HG03558 (cell line): ENCODE measurements at regions not wholly inside any gene's neighbourhood (a gene's known extent, or its start where the extent isn't known, plus 50 kb on each side); places are given as distances from the start of the nearest gene placed in this dataset.

Source experiments
- ATAC-seq: cut with Tn5 transposase; IDR thresholded peaks from one replicate; pipeline ENCODE4 v1.9.1; 2021; ENCODE audit warnings: moderate number of reproducible peaks; ENCODE audit not compliant: unreplicated experiment; ENCODE audit errors: extremely low read depth

GRCh38 chr7:9181356-9181755, 747.9 kb downstream of the NXPH1 start:
- no peak for ATAC-seq

DNA sequence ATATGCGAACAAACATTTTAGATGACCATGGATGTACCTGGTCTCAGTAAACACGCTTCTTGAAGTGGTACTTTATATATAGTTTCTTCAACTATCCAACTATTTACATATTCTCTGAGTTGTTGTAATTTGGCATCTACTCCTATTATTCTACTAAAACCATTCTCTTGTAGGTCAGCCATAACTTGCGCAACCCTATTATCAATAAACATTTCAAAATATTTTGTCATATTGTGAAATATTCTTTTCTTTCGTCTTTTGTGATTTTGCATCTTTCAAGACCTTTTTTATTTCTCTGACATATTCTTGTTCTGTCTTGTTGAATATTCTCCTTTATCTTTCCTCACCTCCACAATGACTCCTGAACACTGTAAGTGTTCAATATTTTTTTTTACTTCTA, 753.3 kb downstream of the NXPH1 start:
- ATAC-seq, result no peak

- no peak for ATAC-seq
Observed at GRCh38 chr7:9189703-9190102, 756.3 kb downstream of the NXPH1 start.

GRCh38 chr7:9192969-9193368, 759.6 kb downstream of the NXPH1 start:
- no peak for ATAC-seq

- ATAC-seq, result no peak
Observed at GRCh38 chr7:9200626-9201025, 767.2 kb downstream of the NXPH1 start.

DNA sequence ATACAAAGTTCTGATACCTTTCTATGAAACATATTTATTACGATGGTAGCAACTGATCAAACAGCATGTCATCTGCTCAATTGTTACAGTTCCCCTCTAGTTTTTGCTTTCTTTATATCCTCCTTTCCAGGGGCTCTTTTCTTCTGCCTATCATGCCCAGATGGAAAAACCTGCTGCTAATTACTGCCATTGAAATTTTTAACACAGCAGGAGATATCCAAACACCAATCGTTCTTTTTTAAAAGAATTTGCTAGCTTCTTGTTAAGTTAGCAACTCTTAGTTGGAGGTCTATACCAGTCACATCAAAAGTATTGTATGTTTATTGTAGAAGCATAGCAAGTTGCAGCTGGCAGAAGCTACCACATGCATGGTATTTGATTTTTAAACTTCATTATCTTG, 768.5 kb downstream of the NXPH1 start:
- no peak for ATAC-seq

DNA sequence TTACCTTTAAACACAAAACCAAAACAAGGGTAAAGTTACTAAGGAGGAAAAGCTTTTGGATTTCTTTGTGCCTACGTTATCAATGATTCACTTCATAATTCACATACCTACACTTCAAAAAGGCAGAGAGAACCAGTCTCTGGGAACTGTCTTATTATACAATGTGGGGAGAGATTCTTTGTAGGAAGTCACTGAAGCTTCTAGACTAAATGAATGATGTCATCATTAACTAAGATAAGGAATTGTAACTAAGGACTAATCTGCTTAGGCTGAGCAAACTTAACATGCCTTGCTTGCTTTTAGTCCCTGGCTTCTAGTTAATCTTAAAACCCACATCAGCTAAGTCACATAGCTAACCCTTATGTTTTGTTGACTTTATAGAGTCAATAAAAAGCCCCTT, 771.2 kb downstream of the NXPH1 start:
- ATAC-seq, result no peak

DNA sequence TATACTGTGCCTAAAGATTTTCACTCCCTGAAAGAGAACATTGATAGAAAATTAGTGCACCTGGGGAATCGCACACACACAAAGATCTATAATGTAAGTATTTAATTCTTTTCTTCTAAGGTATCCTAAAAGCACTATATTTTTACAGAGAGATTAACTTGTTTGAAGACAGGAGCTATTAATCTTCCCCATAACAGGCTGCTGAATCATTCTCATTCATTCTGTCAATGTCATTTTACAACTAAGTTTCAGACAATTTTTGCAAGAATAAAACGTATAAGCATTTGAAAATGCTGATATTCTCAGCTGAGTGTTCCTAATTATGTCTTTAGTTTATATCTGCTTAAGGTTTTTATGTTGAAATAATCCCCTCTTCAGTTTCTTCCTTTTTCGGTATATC, 776.7 kb downstream of the NXPH1 start:
- ATAC-seq, result no peak

GRCh38 chr7:9217204-9217603, 783.8 kb downstream of the NXPH1 start:
- no peak for ATAC-seq

GRCh38 chr7:9226500-9226899, 793.1 kb downstream of the NXPH1 start:
- no peak for ATAC-seq

DNA sequence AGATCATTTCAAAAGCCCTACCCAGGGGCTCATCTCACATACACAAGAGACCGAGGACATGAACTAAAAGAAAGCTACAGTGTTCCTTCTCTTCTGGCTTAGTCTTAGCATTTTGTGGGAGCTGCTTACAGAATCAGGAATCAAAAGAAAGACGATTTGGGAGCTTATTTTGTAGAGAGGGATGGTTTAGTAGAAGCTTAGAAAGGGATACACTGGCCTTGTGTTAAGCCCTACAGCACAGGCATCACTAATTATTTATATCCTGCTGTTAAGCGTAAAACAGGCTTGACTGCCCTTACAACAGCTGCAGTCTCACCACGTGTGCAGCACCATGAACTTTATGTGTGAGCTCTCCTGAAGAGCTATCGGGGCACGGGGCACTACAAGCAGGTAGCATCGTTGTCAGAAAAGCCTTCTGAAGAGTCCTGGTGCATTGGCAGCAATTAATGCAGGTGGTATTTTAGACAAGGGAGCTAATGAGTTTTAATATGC, 798.3 kb downstream of the NXPH1 start:
- ATAC-seq, result no peak

- no peak for ATAC-seq
Observed at GRCh38 chr7:9240001-9240400, 806.6 kb downstream of the NXPH1 start.

DNA sequence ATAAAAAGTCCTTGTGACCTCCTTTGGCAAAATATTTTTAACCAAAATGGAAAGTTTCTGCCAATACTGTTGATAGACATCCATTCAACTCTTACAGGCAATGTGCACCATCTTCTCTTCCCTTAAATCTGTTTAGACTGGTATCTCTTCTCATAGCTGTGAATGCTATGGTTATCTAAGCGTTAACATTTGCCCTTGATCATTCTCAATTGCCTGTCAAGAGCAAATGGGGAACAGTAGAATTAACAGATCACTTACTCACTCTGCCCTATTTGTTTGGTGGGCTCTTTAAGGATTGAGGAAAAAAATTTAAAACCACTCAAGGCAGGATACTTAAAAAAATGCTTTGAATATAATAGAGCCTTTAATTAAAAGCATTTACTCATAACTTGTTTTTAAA, 808.4 kb downstream of the NXPH1 start:
- no peak for ATAC-seq

DNA sequence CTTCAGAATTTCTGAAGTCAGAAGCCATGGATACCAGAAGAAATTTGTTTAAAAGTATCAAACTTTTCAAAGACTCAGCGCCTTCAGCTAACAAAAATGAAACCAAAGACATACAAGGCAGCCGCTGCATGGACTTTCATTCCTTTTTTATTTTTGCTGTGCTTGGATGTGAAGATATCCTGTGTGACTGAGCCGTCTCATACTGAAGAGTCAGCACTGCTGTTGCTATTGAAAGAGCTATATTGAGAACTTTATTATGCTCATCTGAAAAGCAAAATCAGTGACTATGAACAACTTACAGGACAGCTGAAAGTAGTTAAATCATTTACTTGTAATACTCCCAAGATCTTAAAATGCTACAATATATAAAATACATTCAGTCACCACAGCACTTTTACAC, 809.2 kb downstream of the NXPH1 start:
- no peak for ATAC-seq

DNA sequence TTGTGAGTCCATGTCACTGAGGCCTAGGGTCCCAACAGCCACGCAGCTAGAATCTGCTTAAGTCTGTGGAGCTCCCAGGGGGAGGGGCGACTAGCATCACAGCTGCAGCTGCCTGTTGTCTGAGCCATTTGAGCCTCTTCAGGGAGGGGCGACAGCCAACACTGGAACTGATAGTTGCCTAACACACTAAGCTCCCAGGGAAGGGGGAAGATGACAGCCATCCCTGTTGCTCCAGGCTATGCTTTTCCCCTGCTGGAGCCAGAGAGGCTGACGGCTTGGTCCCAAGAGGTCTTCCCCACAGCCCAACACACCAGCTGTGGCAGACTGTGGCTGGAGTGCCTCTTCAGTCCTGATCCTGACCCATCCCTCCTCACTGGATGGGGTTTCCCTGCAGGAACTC, 817.5 kb downstream of the NXPH1 start:
- no peak for ATAC-seq

GRCh38 chr7:9264395-9264794, 831.0 kb downstream of the NXPH1 start:
- no peak for ATAC-seq

- ATAC-seq, result no peak
Observed at GRCh38 chr7:9280088-9280487, 846.7 kb downstream of the NXPH1 start.

DNA sequence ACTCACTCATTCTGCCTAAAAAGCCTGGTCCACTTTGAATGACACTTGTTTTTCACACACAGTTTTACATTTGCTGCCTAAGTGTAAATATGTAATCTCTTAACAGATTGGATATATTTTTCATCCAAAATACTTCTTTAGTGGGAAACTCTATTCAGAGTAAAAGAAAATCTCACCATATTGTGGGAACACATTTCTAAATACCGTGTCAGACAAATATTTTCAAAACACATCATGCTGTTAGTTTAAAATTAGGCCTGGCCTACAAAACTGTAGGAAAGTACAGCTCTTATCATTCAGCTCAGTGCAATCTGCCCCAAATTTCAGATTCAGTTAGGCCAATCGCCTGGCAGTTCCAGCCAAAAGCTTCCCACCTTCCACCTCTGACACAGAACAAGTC, 849.8 kb downstream of the NXPH1 start:
- ATAC-seq, result no peak

GRCh38 chr7:9302436-9302835, 869.0 kb downstream of the NXPH1 start:
- no peak for ATAC-seq

DNA sequence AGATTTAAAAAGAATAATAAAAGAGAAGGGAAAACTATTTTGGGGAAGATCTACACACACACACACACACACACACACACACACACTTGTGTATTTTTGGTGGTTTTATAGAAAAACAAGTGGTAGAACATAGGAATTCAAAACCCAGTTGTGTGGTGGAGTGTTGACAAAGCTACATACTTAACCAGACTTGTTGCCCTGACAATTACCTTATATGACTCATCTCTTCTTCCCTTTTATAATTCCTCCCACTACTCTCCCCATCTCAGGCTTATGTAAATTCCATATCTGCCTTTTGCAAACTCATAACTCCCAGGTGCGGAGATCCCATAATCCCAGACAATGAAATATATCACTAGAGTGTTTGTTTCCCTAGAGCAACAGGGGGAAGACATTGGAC, 873.7 kb downstream of the NXPH1 start:
- no peak for ATAC-seq

- ATAC-seq, result no peak
Observed at GRCh38 chr7:9324513-9324912, 891.1 kb downstream of the NXPH1 start.

- no peak for ATAC-seq
Observed at GRCh38 chr7:9328296-9328695, 894.9 kb downstream of the NXPH1 start.

- no peak for ATAC-seq
Observed at GRCh38 chr7:9349625-9350024, 916.2 kb downstream of the NXPH1 start.
